Endothelial cell (in vitro differentiated cells): ENCODE measurements at regions not wholly inside any gene's neighbourhood (a gene's known extent, or its start where the extent isn't known, plus 50 kb on each side); places are given as distances from the start of the nearest gene placed in this dataset.

ENCODE experiments used
- DNase-seq: peaks from one replicate; pipeline ENCODE4 v3.0.0; 2021; ENCODE audit warnings: low spot score
- H3K27ac Mint-ChIP-seq: one replicate; pipeline ENCODE4 v1.8.0; 2021; ENCODE audit warnings: mixed read lengths, inconsistent platforms; ENCODE audit not compliant: unreplicated experiment
- H3K27me3 Mint-ChIP-seq: one replicate; pipeline ENCODE4 v1.8.0; 2021; ENCODE audit warnings: mild to moderate bottlenecking, moderate library complexity, mixed read lengths, inconsistent platforms; ENCODE audit not compliant: unreplicated experiment
- H3K36me3 Mint-ChIP-seq: one replicate; pipeline ENCODE4 v1.8.0; 2021; ENCODE audit warnings: mild to moderate bottlenecking, low read depth, mixed read lengths, inconsistent platforms; ENCODE audit not compliant: unreplicated experiment
- H3K4me1 Mint-ChIP-seq: one replicate; pipeline ENCODE4 v1.8.0; 2021; ENCODE audit warnings: mild to moderate bottlenecking, mixed read lengths, inconsistent platforms; ENCODE audit not compliant: unreplicated experiment
- H3K4me3 Mint-ChIP-seq: one replicate; pipeline ENCODE4 v1.8.0; 2021; ENCODE audit warnings: mild to moderate bottlenecking, mixed read lengths, inconsistent platforms; ENCODE audit not compliant: unreplicated experiment
- H3K9me3 Mint-ChIP-seq: one replicate; pipeline ENCODE4 v1.8.0; 2021; ENCODE audit warnings: mixed read lengths, inconsistent platforms; ENCODE audit not compliant: unreplicated experiment
- TF ChIP-seq, protein P1 (sequence below): fragments of 200-600 bp; sonication (generic); IDR thresholded peaks from one replicate; pipeline ENCODE4 v1.5.0; 2021; ENCODE audit warnings: antibody characterized with exemption; ENCODE audit not compliant: unreplicated experiment

DNA sequence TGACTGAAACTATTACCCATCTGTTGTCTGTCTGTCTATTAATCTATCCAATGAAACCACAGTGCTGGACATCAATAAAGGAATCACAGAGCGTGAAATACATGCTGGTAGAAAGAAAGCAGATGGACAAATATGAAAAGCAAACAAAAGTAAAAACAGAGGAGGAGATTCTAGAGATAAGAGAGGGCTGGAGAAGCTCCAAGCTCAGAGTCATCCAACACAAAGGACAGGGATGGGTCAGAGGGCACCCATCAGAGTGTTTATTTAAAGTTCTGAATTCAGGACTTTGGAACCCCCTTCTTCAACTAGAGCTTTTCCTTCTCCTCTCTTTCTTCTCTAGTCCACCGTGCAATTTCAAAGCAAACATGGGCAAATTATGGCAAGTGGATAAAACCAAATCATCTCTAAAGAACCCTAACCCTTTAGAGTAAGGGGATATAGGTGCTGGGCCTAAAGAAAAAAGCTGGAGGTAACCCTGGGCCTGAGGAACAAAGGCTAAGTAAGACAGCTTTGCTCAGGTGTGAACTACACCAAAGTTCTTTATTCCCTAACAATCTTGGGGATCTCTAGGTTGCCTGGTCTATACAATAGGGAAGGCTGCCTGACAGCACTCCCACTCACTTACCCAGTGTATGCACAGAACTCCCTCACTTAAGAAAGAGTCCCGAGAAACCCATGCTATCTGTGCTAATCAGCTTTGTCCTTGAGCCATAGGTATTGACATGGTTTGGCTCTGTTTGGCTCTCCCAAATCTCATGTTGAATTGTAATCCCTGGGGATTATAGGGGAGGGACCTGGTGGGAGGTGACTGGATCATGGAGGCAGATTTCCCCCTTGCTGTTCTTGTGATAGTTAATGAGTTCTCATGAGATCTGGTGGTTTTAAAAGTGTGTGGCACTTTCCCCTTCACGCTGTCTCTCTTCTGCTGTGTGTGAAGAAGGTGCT is 97.0 kb downstream of the BAMBI start:
- no peak overlapping the region for H3K27ac Mint-ChIP-seq
- no peaks in the 10 kb centered on the region for H3K36me3 Mint-ChIP-seq
- H3K4me1 Mint-ChIP-seq = no peaks in the 10 kb centered on the region
- H3K9me3 Mint-ChIP-seq = no peaks in the 10 kb centered on the region
- peaks cover 3% of the 10 kb centered on the region for H3K27me3 Mint-ChIP-seq
- H3K4me3 Mint-ChIP-seq = no peak overlapping the region
- no peak for DNase-seq
- TF ChIP-seq, protein P1, sequence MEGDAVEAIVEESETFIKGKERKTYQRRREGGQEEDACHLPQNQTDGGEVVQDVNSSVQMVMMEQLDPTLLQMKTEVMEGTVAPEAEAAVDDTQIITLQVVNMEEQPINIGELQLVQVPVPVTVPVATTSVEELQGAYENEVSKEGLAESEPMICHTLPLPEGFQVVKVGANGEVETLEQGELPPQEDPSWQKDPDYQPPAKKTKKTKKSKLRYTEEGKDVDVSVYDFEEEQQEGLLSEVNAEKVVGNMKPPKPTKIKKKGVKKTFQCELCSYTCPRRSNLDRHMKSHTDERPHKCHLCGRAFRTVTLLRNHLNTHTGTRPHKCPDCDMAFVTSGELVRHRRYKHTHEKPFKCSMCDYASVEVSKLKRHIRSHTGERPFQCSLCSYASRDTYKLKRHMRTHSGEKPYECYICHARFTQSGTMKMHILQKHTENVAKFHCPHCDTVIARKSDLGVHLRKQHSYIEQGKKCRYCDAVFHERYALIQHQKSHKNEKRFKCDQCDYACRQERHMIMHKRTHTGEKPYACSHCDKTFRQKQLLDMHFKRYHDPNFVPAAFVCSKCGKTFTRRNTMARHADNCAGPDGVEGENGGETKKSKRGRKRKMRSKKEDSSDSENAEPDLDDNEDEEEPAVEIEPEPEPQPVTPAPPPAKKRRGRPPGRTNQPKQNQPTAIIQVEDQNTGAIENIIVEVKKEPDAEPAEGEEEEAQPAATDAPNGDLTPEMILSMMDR = no peak

DNA sequence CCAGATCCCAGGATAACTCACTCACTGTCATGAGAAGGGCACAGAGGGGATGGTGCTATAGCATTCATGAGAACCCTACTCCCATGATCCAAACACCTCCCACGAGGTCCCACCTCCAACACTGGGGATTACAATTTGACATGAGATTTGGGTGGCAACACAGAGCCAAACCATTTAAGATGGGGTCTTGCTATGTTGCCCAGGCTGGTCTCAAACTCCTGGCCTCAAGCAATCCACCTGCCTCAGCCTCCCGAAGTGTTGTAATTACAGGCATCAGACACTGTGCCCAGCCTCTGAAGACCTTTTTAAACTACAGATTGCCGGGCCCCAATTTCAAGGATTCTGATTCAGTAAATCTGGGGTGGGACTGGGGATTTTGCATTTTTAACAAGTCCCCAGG is 98.5 kb downstream of the BAMBI start:
- H3K4me3 Mint-ChIP-seq = no peak overlapping the region
- no peaks in the 10 kb centered on the region for H3K9me3 Mint-ChIP-seq
- no peak for DNase-seq
- TF ChIP-seq, protein P1 = no peak
- H3K4me1 Mint-ChIP-seq = no peaks in the 10 kb centered on the region
- H3K27me3 Mint-ChIP-seq = peaks cover 1% of the 10 kb centered on the region
- H3K27ac Mint-ChIP-seq = no peak overlapping the region
- H3K36me3 Mint-ChIP-seq = no peaks in the 10 kb centered on the region

DNA sequence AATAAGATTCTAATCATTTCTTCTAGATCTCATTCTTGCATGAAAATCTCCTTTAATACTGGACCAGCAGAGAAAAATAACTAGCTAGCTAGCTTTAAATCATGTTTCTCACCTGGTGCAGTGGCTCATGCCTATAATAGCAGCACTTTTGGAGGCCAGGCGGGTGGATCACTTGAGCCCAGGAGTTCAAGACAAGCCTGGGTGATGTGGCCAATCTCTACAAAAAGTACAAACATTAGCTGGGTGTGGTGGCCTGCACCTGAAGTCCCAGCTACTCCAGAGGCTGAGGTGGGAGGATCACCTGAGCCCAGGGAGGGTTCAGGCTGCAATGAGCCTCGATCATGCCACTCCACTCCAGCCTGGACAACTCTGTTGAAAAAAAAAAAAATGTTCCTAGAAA is 99.2 kb downstream of the BAMBI start:
- Mint-ChIP-seq H3K4me1 (no peaks in the 10 kb centered on the region), H3K27me3 (no peaks in the 10 kb centered on the region), H3K36me3 (no peaks in the 10 kb centered on the region), H3K27ac (no peak overlapping the region), H3K4me3 (no peak overlapping the region), H3K9me3 (no peaks in the 10 kb centered on the region)
- no peak for DNase-seq
- TF ChIP-seq, protein P1 = no peak

DNA sequence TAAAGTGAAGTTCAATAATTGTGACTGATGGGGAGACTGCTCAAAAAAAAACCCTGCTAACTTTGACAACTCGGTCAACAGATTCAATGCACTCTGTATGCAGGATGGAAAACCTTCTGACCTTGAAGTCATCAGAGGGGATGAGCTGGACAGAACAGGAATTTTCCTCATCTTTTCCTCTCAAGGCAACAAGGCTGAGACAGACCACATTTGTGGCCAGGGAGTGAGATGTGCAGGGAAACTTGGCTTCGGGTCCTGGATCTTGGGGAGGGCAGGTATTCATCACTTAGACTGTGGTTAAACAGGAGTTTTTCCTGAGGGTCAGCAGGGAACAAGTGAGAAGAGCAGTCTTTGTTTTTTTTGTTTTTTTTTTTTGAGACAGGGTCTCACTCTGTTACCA is 100.6 kb downstream of the BAMBI start:
- Mint-ChIP-seq H3K27ac (no peak overlapping the region), H3K4me3 (no peak overlapping the region), H3K4me1 (no peaks in the 10 kb centered on the region), H3K27me3 (no peaks in the 10 kb centered on the region), H3K9me3 (no peaks in the 10 kb centered on the region), H3K36me3 (no peaks in the 10 kb centered on the region)
- TF ChIP-seq, protein P1 = no peak
- DNase-seq = no peak

DNA sequence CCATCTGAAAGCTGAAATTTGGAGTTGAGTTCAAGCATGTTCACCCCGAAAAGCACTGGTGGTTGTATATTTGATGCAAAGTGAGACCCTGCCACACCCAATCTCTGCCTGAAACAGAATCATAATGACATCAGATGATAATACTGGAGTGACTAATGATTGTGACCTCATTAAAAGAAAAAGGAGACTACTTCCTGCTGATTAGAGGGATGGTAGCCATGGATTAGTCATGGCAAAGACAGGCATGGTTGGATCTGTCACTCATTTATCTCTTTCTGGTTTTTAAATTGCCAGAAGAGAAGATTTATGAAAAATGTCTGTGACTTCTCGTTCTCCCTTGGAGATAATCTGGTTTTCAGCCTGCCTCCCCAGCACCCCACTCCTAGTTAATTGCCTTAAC is 101.2 kb downstream of the BAMBI start:
- H3K36me3 Mint-ChIP-seq = no peaks in the 10 kb centered on the region
- H3K9me3 Mint-ChIP-seq = no peaks in the 10 kb centered on the region
- H3K27ac Mint-ChIP-seq = no peak overlapping the region
- no peaks in the 10 kb centered on the region for H3K27me3 Mint-ChIP-seq
- TF ChIP-seq, protein P1 = no peak
- no peak overlapping the region for H3K4me3 Mint-ChIP-seq
- H3K4me1 Mint-ChIP-seq = peaks cover 5% of the 10 kb centered on the region
- no peak for DNase-seq
